ENCODE measurements at regions not wholly inside any gene's neighbourhood (a gene's known extent, or its start where the extent isn't known, plus 50 kb on each side); places are given as distances from the start of the nearest gene placed in this dataset.

DNA sequence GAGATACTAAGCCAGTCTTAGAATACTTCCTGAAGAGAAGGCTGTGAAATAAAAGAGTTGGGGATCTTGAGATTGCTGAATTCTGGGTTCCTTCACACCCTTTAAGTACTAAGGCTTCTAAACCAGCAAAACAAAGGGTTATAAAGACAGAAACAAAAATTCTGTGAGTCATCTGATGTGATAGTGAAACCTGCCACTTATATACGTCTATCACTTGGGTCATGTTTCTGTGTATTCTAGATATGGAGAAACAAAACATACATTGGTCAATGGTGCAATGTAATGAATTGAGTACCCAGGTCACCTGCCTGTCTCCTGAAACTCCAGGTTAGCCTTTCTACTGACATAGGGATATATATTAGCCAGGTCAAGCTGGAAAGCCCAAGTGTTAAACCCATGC lies 319.3 kb upstream of the GRAMD2B start:
- TF ChIP-seq, protein P1, sequence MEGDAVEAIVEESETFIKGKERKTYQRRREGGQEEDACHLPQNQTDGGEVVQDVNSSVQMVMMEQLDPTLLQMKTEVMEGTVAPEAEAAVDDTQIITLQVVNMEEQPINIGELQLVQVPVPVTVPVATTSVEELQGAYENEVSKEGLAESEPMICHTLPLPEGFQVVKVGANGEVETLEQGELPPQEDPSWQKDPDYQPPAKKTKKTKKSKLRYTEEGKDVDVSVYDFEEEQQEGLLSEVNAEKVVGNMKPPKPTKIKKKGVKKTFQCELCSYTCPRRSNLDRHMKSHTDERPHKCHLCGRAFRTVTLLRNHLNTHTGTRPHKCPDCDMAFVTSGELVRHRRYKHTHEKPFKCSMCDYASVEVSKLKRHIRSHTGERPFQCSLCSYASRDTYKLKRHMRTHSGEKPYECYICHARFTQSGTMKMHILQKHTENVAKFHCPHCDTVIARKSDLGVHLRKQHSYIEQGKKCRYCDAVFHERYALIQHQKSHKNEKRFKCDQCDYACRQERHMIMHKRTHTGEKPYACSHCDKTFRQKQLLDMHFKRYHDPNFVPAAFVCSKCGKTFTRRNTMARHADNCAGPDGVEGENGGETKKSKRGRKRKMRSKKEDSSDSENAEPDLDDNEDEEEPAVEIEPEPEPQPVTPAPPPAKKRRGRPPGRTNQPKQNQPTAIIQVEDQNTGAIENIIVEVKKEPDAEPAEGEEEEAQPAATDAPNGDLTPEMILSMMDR (IDR thresholded peaks at IDR 0.05; ENCODE audit: insufficient read depth, low read length, missing control alignments) = no peak
- H3K4me3 ChIP-seq (ENCODE audit: low read depth, low read length) = no peak overlapping the region
- POLR2A ChIA-PET = no interaction called here
- DNase-seq (ENCODE audit: low read depth, low spot score) = no peak
- CTCF ChIA-PET = no interaction called here

DNA sequence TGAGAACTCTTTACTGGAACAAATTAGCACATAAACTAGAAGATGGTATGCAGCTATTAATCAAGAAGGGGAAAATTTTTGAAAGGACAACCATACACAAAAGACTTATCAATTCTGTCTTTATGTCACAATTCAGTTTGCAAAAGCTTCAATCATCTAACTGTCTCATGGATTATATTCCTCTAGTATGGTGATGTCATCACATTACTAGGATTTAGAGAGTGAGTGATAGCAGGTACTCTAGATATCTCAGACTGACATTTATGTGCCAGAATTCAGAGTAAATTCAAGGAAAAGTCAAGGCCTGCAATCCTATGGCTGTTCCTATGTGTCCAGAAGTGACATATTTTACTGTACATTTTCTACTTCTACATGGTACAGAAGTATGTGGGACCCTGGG lies 318.9 kb upstream of the GRAMD2B start:
- ChIA-PET CTCF (no interaction called here), POLR2A (no interaction called here)
- H3K4me3 ChIP-seq (ENCODE audit: low read depth, low read length) = no peak overlapping the region
- no peak for DNase-seq (ENCODE audit: low read depth, low spot score)
- TF ChIP-seq, protein P1 (IDR thresholded peaks at IDR 0.05; ENCODE audit: insufficient read depth, low read length, missing control alignments) = no peak

DNA sequence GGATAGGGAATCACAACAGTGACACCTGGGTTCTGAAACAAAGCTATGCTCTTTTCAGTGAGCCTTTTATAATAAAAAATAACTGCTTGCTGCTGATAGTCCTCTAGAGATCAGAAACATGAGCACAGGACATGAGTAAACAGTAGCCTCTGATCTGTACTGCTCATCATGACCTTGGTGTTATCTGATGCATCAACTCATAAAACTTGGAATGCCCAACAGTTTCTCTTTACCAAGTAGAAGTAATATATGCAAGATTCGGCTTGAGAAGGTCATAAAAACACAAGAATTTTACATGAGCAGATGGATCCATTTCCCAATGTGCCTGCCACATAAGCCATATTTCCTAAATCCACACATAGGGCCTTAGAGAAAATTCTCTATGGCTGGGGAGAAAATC lies 318.3 kb upstream of the GRAMD2B start:
- POLR2A ChIA-PET = no interaction called here
- no peak overlapping the region for H3K4me3 ChIP-seq (ENCODE audit: low read depth, low read length)
- TF ChIP-seq, protein P1 (IDR thresholded peaks at IDR 0.05; ENCODE audit: insufficient read depth, low read length, missing control alignments) = no peak
- CTCF ChIA-PET = no interaction called here
- DNase-seq (ENCODE audit: low read depth, low spot score) = no peak

DNA sequence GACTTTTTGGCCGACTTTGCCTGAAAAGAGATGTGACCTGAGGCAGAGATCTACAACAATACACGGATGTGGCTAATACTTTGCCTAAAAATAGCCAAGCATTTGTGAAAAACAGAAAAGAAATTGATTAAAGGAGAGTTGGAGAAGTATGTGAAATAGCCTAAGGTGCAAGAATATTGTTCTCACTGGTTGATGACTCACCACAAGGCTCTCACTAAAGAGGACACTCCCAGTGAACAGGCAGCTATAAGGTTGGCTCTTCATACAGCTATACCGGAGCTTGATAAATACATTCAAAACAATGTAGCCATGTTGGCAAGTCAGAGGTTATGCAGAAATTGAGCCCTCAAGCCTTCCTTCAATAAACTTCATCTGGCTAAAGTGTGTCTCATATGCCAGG lies 317.2 kb upstream of the GRAMD2B start:
- no peak overlapping the region for H3K4me3 ChIP-seq (ENCODE audit: low read depth, low read length)
- ChIA-PET CTCF (no interaction called here), POLR2A (no interaction called here)
- TF ChIP-seq, protein P1 (IDR thresholded peaks at IDR 0.05; ENCODE audit: insufficient read depth, low read length, missing control alignments) = no peak
- no peak for DNase-seq (ENCODE audit: low read depth, low spot score)

DNA sequence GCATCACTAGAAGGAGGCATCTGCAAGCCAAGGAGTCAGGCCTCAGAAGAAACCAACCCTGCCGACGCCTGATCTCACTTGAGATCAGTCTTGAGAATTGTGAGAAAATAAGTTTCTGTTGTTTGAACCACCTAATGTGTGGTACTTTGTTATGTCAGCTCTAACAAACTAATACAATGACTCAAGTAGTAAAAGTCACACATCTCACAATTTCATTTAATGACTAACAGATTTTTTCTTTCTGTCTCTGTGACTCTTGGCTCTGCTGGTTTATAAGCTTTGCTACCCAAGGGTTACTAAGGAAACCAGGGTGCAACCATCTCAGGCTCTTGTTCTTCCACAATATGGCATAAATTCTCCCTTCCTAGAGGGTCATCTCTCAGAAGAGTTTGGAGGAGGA lies 315.8 kb upstream of the GRAMD2B start:
- TF ChIP-seq, protein P1 (IDR thresholded peaks at IDR 0.05; ENCODE audit: insufficient read depth, low read length, missing control alignments) = no peak
- DNase-seq (ENCODE audit: low read depth, low spot score) = no peak
- H3K4me3 ChIP-seq (ENCODE audit: low read depth, low read length) = no peak overlapping the region
- ChIA-PET POLR2A (no interaction called here), CTCF (no interaction called here)

DNA sequence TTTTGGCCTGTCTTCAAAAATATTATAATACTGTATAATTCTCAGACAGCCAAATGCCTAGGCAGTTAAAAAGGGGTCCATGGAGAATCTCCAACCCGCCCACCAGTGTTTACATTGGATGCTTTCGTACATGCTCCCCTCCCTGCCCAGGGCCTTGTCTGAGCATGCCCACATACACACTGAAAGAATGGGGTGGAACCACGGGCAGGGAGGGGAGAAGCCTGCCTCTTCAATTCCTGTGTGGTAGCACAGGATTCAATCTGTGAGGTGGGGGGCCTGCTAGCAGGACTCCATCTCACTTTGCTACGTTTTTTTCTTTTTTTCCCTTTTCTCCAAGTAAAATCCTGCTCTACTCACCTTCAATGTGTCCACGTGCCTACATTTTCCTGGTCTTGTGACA lies 314.7 kb upstream of the GRAMD2B start:
- H3K4me3 ChIP-seq (ENCODE audit: low read depth, low read length) = no peak overlapping the region
- no peak for DNase-seq (ENCODE audit: low read depth, low spot score)
- ChIA-PET CTCF (interaction anchor here (1.1 kb wide), 1 partner anchor 9 kb away, joined by 3 read pairs; no protein-coding TSS in a partner anchor), POLR2A (no interaction called here)
- TF ChIP-seq, protein P1 (IDR thresholded peaks at IDR 0.05; ENCODE audit: insufficient read depth, low read length, missing control alignments) = no peak
